ENCODE measurements at regions not wholly inside any gene's neighbourhood (a gene's known extent, or its start where the extent isn't known, plus 50 kb on each side); places are given as distances from the start of the nearest gene placed in this dataset.
A peak's percentile ranks its signal among the peaks of the same experiment; 100 is the strongest.

- H3K4me3 ChIP-seq (ENCODE audit: low read length), result no peak overlapping the region
- no peak for TF ChIP-seq CTCF (IDR thresholded peaks at IDR 0.05; ENCODE audit: insufficient read depth, low read depth, low read length, missing control alignments)
- DNase-seq (ENCODE audit: low read depth), result peak; percentile 97
These were observed 98.9 kb upstream of the CYP1B1 start for GRCh38 chr2:38174646-38175423.

- DNase-seq (ENCODE audit: low read depth), result no peak
- TF ChIP-seq CTCF (IDR thresholded peaks at IDR 0.05; ENCODE audit: insufficient read depth, low read depth, low read length, missing control alignments), result no peak
- H3K4me3 ChIP-seq (ENCODE audit: low read length), result no peak overlapping the region
These were observed 98.2 kb upstream of the CYP1B1 start for GRCh38 chr2:38174131-38174530.

- no peak for DNase-seq (ENCODE audit: low read depth)
These were observed 97.7 kb upstream of the CYP1B1 start for GRCh38 chr2:38173683-38174082.

GRCh38 chr2:38171208-38171855 lies 95.4 kb upstream of the CYP1B1 start:
- no peak for TF ChIP-seq CTCF (IDR thresholded peaks at IDR 0.05; ENCODE audit: insufficient read depth, low read depth, low read length, missing control alignments)
- no peak for DNase-seq (ENCODE audit: low read depth)

More at GRCh38 chr2:38173683-38174082, 97.7 kb upstream of the CYP1B1 start:
- TF ChIP-seq CTCF (IDR thresholded peaks at IDR 0.05; ENCODE audit: insufficient read depth, low read depth, low read length, missing control alignments), result no peak
- H3K4me3 ChIP-seq (ENCODE audit: low read length), result no peak overlapping the region

GRCh38 chr2:38170733-38171132 lies 94.8 kb upstream of the CYP1B1 start:
- no peak overlapping the region for H3K4me3 ChIP-seq (ENCODE audit: low read length)
- TF ChIP-seq CTCF (IDR thresholded peaks at IDR 0.05; ENCODE audit: insufficient read depth, low read depth, low read length, missing control alignments), result no peak
- no peak for DNase-seq (ENCODE audit: low read depth)

More at GRCh38 chr2:38171208-38171855, 95.4 kb upstream of the CYP1B1 start:
- H3K4me3 ChIP-seq (ENCODE audit: low read length), result no peak overlapping the region

- DNase-seq (ENCODE audit: low read depth), result no peak
- no peak for TF ChIP-seq CTCF (IDR thresholded peaks at IDR 0.05; ENCODE audit: insufficient read depth, low read depth, low read length, missing control alignments)
- H3K4me3 ChIP-seq (ENCODE audit: low read length), result no peak overlapping the region
These were observed 94.1 kb upstream of the CYP1B1 start for GRCh38 chr2:38170067-38170466.

Data from epithelial cell of esophagus (primary cell).